Neural cell (in vitro differentiated cells): ENCODE measurements at regions not wholly inside any gene's neighbourhood (a gene's known extent, or its start where the extent isn't known, plus 50 kb on each side); places are given as distances from the start of the nearest gene placed in this dataset.

ENCODE experiments used
- H2AFZ ChIP-seq: fragments of 200-600, 300-800 bp; sonication (generic), shearing (Covaris generic); 2 replicates; pipeline ENCODE4 v1.6.0; 2014; ENCODE audit warnings: low read depth, mild to moderate bottlenecking, antibody characterized with exemption, low read length, moderate library complexity
- H3F3A ChIP-seq: fragments of 200-600 bp; shearing (Covaris generic); 2 replicates; pipeline ENCODE4 v1.6.1; 2016; ENCODE audit warnings: mild to moderate bottlenecking, moderate library complexity, mixed read lengths, antibody characterized with exemption, low read length; ENCODE audit not compliant: insufficient read depth, poor library complexity, severe bottlenecking
- H3K27ac ChIP-seq: fragments of 200-600, 300-800 bp; sonication (generic), shearing (Covaris generic); 2 replicates; pipeline ENCODE4 v1.5.1; 2014; ENCODE audit warnings: mild to moderate bottlenecking, low read length, moderate library complexity
- H3K27me3 ChIP-seq: fragments of 300-800, 200-600 bp; sonication (generic), shearing (Covaris generic); 2 replicates; pipeline ENCODE4 v1.6.0; 2014; ENCODE audit warnings: mild to moderate bottlenecking, low read depth, low read length, moderate library complexity; ENCODE audit not compliant: insufficient read depth
- H3K36me3 ChIP-seq: fragments of 300-800, 200-600 bp; sonication (generic), shearing (Covaris generic); 2 replicates; pipeline ENCODE4 v1.5.1; 2014; ENCODE audit warnings: mild to moderate bottlenecking, antibody characterized with exemption, low read length, moderate library complexity; ENCODE audit not compliant: insufficient read depth
- H3K4me2 ChIP-seq: fragments of 300-800, 200-600 bp; sonication (generic), shearing (Covaris generic); 2 replicates; pipeline ENCODE4 v1.6.0; 2014; ENCODE audit warnings: mild to moderate bottlenecking, low read length
- H3K4me3 ChIP-seq: fragments of 300-800, 200-600 bp; sonication (generic), shearing (Covaris generic); 2 replicates; pipeline ENCODE4 v1.5.1; 2014; ENCODE audit warnings: mild to moderate bottlenecking, low read length, moderate library complexity
- H3K79me2 ChIP-seq: fragments of 200-600 bp; shearing (Covaris generic); replicated peaks from 2 replicates; pipeline ENCODE4 v1.6.0; 2014; ENCODE audit warnings: mild to moderate bottlenecking, low read length, moderate library complexity; ENCODE audit not compliant: insufficient read depth
- H3K9ac ChIP-seq: fragments of 300-800, 200-600 bp; sonication (generic), shearing (Covaris generic); 2 replicates; pipeline ENCODE4 v1.6.1; 2016; ENCODE audit warnings: mild to moderate bottlenecking, low read length, mixed read lengths
- H3K9me2 ChIP-seq: fragments of 200-600 bp; shearing (Covaris generic); 2 replicates; pipeline ENCODE4 v1.6.1; 2016; ENCODE audit warnings: mild to moderate bottlenecking, low read length, mixed read lengths; ENCODE audit not compliant: insufficient read depth
- H3K9me3 ChIP-seq: fragments of 200-600, 300-800 bp; sonication (generic), shearing (Covaris generic); 2 replicates; pipeline ENCODE4 v1.6.1; 2016; ENCODE audit warnings: mild to moderate bottlenecking, mixed run types, low read length, moderate library complexity, mixed read lengths
- H4K20me1 ChIP-seq: fragments of 200-600 bp; shearing (Covaris generic); 2 replicates; pipeline ENCODE4 v1.6.1; 2016; ENCODE audit warnings: mild to moderate bottlenecking, mixed run types; ENCODE audit not compliant: insufficient read depth
- CTCF ChIP-seq: fragments of 450-650 bp; IDR thresholded peaks from 2 replicates; pipeline ENCODE4 v1.5.1; 2014; ENCODE audit warnings: antibody characterized with exemption, mild to moderate bottlenecking, moderate library complexity; ENCODE audit not compliant: poor library complexity, severe bottlenecking
- EP300 ChIP-seq: fragments of 450-650 bp; conservative IDR thresholded peaks from 2 replicates; pipeline ENCODE4 v1.6.1; 2014; ENCODE audit warnings: antibody characterized with exemption, mild to moderate bottlenecking, moderate library complexity; ENCODE audit not compliant: poor library complexity, severe bottlenecking
- EZH2 ChIP-seq: fragments of 200-600, 300-800 bp; shearing (Covaris generic), sonication (generic); IDR thresholded peaks from 2 replicates; pipeline ENCODE4 v1.6.1; 2014; ENCODE audit warnings: antibody characterized with exemption, low read length, borderline replicate concordance, mild to moderate bottlenecking; ENCODE audit not compliant: insufficient read depth, poor library complexity, severe bottlenecking
- MXI1 ChIP-seq: fragments of 450-650 bp; conservative IDR thresholded peaks from 2 replicates; pipeline ENCODE4 v1.6.1; 2014; ENCODE audit warnings: antibody characterized with exemption, mild to moderate bottlenecking; ENCODE audit not compliant: poor library complexity, severe bottlenecking
- POLR2AphosphoS5 ChIP-seq: IDR thresholded peaks from 2 replicates; pipeline ENCODE4 v1.6.1; 2012
- RAD21 ChIP-seq: fragments of 450-650 bp; conservative IDR thresholded peaks from 2 replicates; pipeline ENCODE4 v1.6.1; 2014; ENCODE audit warnings: antibody characterized with exemption, mild to moderate bottlenecking, moderate library complexity
- REST ChIP-seq: IDR thresholded peaks from 2 replicates; pipeline ENCODE4 v1.6.1; 2012; ENCODE audit warnings: borderline replicate concordance
- SMC3 ChIP-seq: fragments of 450-650 bp; conservative IDR thresholded peaks from 2 replicates; pipeline ENCODE4 v1.6.1; 2014; ENCODE audit warnings: antibody characterized with exemption, mild to moderate bottlenecking, moderate library complexity; ENCODE audit not compliant: poor library complexity
- TAF1 ChIP-seq: IDR thresholded peaks from 2 replicates; pipeline ENCODE4 v1.6.1; 2012; ENCODE audit warnings: low read depth

DNA sequence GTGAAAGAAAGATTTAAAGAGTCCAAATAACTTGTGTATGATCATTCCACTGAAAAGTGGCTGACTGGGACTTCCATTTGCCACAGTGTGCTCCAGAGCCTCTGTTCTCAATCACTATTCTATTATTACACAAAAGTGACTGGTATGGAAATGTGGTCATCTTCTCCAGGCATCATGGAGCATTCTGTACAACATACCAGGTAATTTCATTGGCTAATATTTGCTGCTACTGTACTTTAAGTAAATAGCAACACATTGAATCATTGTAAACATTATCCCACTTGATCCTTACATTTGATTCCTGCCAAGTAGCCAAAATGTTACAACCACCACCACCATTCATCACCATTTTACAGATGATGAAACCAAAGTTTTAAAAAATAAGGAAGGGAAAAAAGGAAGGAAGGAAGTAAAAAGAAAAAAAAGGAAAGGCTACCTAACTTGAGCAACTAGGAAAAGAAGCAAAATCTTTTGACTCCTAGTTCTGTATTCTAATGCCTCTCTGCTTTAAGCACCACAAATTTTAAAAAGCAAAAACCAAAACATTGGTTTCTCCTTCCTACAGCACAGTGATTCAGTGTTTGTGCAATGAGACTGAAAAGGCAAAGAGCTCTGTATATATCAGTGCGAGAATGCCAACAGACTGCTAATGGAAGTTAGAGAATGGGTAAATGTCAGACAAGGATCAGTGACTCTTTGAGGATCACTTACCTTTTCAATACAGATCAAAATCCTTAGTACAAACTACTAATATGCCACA, 361.4 kb upstream of the PTBP2 start:
- Histone ChIP-seq H3K36me3 (no peaks in the 10 kb centered on the region), H3K4me3 (no peak overlapping the region), H3K79me2 (no peaks in the 10 kb centered on the region), H4K20me1 (no peaks in the 10 kb centered on the region), H3K27ac (no peak overlapping the region), H3K9me3 (no peaks in the 10 kb centered on the region), H3K4me2 (no peak overlapping the region), H2AFZ (no peak overlapping the region), H3F3A (no peaks in the 10 kb centered on the region), H3K27me3 (no peaks in the 10 kb centered on the region), H3K9me2 (no peaks in the 10 kb centered on the region), H3K9ac (no peak overlapping the region)
- TF ChIP-seq TAF1 (no peak), POLR2AphosphoS5 (no peak), RAD21 (no peak), SMC3 (no peak), MXI1 (no peak), REST (no peak), EP300 (no peak), EZH2 (no peak), CTCF (no peak)

DNA sequence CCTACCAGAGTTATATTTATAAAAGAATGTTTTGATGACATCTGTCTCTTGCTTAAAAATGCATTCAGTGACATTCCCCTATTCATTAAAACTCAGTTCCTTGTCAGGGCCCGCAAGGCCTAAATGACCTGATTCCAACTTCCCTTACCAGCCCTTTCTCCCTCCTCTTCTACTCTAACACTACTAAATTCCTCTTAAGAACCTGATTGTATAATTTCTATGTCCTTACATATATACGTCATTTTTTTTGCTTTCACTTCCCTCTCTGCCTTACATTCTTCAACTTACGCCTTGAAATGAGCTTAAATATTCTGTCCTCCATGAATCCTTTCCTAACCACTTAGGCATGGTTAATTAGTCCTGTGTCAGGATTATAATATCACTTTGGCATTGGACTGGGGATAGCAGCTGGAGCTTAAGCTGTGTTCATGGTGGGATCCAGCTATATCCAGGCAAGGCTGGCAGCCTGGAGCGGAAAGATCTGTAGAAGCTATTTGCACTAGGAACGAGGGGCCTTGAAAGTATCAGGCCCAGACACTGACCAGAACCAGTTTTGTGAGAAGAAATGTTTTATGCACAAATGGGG, 360.2 kb upstream of the PTBP2 start:
- no peaks in the 10 kb centered on the region for H3K9me3 ChIP-seq
- no peak overlapping the region for H3K9ac ChIP-seq
- no peaks in the 10 kb centered on the region for H3K79me2 ChIP-seq
- H3K4me3 ChIP-seq, result no peak overlapping the region
- no peaks in the 10 kb centered on the region for H4K20me1 ChIP-seq
- no peak overlapping the region for H3K4me2 ChIP-seq
- no peak overlapping the region for H2AFZ ChIP-seq
- H3F3A ChIP-seq, result no peaks in the 10 kb centered on the region
- no peak overlapping the region for H3K27ac ChIP-seq
- TF ChIP-seq SMC3 (no peak), MXI1 (no peak), TAF1 (no peak), CTCF (no peak), REST (no peak), RAD21 (no peak), POLR2AphosphoS5 (no peak), EP300 (no peak), EZH2 (no peak)
- no peaks in the 10 kb centered on the region for H3K9me2 ChIP-seq
- H3K27me3 ChIP-seq, result no peaks in the 10 kb centered on the region
- H3K36me3 ChIP-seq, result no peaks in the 10 kb centered on the region
